HL-60 (cell line): ENCODE measurements at regions not wholly inside any gene's neighbourhood (a gene's known extent, or its start where the extent isn't known, plus 50 kb on each side); places are given as distances from the start of the nearest gene placed in this dataset.

Experiments used
- GABPA ChIP-seq: IDR thresholded peaks from 2 replicates; pipeline ENCODE4 v1.6.1; 2012; ENCODE audit warnings: low read depth
- POLR2AphosphoS5 ChIP-seq: IDR thresholded peaks from 2 replicates; pipeline ENCODE4 v1.6.1; 2012; ENCODE audit warnings: low read depth
- REST ChIP-seq: IDR thresholded peaks from 2 replicates; pipeline ENCODE4 v1.6.1; 2012; ENCODE audit warnings: low read depth; ENCODE audit not compliant: insufficient replicate concordance
- TF ChIP-seq, protein P1 (sequence below): IDR thresholded peaks from one replicate; pipeline ENCODE4 v1.5.1; 2011; ENCODE audit warnings: low read length, control low read depth, inconsistent platforms; ENCODE audit not compliant: insufficient read depth

- TF ChIP-seq POLR2AphosphoS5 (no peak), REST (no peak), GABPA (no peak)
- TF ChIP-seq, protein P1, sequence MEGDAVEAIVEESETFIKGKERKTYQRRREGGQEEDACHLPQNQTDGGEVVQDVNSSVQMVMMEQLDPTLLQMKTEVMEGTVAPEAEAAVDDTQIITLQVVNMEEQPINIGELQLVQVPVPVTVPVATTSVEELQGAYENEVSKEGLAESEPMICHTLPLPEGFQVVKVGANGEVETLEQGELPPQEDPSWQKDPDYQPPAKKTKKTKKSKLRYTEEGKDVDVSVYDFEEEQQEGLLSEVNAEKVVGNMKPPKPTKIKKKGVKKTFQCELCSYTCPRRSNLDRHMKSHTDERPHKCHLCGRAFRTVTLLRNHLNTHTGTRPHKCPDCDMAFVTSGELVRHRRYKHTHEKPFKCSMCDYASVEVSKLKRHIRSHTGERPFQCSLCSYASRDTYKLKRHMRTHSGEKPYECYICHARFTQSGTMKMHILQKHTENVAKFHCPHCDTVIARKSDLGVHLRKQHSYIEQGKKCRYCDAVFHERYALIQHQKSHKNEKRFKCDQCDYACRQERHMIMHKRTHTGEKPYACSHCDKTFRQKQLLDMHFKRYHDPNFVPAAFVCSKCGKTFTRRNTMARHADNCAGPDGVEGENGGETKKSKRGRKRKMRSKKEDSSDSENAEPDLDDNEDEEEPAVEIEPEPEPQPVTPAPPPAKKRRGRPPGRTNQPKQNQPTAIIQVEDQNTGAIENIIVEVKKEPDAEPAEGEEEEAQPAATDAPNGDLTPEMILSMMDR: no peak
Measured at GRCh38 chr11:95459291-95460042, 228.5 kb upstream of the SESN3 start.
